HG03354 (cell line): ENCODE measurements at regions not wholly inside any gene's neighbourhood (a gene's known extent, or its start where the extent isn't known, plus 50 kb on each side); places are given as distances from the start of the nearest gene placed in this dataset.

Experiments
- ATAC-seq: cut with Tn5 transposase; IDR thresholded peaks from one replicate; pipeline ENCODE4 v1.9.1; 2021; ENCODE audit warnings: mild to moderate bottlenecking; ENCODE audit not compliant: unreplicated experiment, poor library complexity, severe bottlenecking

DNA sequence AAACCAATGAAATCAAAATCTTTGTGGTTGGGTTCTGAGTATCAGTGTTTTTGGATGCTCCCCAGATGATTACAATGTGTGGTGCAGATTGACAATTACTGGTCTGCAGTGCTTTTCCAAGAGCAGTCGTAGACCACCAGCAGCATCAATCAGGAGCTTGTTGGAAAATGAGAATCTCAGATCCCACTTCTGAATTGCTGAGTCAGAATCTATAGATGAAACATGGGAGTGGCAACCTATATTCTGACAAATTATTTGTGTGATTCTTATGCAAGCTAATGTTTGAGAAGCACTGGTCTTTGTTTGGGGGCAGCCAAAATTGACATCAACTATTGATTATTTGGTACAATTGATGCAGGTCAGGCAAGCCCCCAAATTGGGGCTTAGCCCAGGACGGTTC, 539.9 kb upstream of the BTBD3 start:
- no peak for ATAC-seq

DNA sequence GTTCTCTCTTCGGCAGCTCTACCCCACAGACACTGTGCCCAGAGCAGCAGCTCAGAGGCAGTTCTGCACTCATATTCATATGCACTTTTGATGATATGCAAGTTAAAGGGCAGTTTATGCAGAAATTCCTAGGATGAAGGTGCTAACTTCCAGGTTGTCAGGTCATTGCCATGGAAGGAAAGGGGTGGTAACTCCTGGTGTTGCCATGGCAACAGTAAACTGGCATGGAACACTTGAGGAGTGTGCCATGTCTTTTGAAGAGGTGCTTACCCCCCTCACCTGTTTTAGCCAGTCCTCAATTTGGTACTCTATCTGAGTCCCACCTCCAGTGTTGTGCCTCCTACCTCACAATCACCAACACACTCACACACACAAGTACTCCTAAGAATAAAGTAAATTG, 539.4 kb upstream of the BTBD3 start:
- ATAC-seq = no peak

DNA sequence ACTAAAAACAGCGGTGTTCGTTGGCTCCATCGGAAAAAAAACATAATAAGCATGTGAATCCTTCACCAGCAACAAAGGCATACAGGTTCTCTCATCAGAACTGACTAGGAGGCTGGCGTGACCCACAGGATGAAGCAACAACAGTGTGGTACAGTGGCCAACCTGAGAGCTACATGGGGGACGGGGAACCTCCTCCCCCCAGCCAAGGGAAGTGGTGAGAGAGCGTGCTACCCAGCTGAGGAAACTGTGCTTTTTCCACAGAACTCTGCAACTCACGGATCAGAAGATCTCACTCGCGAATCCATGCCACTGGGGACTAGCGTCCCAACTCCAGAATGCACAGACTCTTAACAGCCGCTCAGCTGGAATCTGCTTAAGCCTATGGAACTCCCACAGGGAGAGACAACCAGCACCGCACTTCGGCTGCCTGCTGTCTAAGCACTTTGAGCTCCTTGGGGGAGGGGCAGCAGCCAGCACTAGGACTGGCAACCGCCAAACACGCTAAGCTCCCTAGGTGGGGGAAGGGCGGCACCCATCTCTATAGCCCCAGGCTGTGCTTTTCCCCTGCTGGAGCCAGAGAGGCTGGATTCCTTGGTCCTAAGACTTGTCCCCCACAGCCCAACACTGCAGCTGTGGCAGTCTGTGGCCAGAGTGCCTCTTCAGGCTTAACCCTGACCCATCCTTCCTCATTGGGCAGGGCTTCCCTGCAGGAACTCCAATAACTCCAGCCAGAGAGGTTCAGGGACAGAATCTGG, 538.3 kb upstream of the BTBD3 start:
- peak; percentile 23 for ATAC-seq

DNA sequence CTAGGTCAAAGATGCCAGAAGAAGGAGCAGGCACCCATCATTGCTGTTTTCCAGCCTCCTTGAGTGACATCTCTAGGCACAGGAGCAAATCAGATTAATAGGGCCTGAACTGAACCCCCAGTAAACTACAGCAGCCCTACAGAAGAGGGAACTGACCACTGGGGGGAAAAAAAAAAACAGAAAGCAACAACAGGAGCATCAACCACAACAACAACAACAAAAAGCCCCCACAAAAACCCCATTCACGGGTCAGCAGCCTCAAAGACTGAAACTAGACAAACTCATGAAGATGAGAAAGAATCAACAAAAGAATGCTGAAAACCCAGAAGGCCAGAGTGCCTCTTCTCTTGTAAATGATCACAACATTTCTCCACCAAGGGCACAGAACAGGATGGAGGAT, 537.4 kb upstream of the BTBD3 start:
- ATAC-seq = peak; percentile 74

DNA sequence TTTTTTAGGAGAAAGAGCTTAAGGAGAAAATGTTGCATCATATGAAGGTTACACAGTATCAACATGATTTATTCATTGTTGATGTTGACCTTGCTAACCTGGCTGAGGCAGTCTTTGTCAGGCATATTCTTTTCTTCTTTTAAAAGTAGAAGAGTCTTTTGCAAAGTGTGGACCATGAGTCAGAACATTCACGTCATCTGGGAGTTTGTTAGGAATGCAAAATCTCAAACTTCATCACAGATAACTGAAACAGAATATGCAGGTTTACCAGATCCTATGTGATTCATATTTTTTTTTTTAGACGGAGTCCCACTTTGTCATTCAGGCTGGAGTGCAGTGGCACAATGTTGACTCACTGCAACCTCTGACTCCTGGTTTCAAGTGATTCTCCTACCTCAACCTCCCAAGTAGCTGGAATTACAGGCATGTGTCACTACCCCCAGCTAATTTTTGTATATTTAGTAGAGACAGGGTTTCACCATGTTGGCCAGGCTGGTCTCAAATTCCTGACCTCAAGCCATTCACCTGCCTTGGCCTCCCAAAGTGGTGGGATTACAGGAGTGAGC, 530.4 kb upstream of the BTBD3 start:
- ATAC-seq = no peak

DNA sequence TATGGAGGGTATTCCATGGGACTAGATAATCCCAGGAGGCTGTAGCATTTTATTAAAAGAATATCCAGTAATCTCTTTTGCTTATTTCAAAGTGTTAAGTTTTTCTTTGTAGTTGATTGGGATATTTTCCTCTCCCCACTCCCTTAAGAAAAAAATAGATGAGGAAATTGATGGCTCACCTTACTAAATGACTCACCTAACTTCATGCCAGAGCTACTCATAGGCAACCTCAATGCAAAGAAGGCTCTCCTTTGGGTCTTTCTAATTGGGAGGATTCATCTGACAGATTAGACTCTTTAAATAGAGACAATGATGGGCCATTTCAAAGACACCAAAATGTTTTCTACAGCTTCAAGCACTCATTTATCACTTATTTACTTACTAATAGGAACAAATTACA, 528.5 kb upstream of the BTBD3 start:
- no peak for ATAC-seq

DNA sequence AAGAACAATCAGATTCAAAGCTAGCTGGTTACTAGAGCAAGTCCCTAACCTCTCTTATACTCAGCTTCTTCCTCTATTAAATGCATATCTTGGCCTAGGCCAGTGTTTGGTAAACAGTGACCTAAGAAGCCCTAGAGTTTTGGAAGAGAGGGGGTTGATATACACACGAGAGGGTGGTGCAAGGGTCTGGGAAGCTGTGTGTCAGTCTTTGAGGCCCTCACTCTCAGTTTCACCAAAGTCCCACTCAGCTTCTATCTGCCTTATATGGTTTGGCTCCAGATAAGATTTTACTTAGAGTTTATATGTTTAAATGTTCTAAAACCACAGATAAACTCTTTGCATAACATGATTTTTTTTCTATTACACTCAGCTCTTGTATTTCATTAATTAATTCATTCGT, 526.1 kb upstream of the BTBD3 start:
- ATAC-seq = no peak

DNA sequence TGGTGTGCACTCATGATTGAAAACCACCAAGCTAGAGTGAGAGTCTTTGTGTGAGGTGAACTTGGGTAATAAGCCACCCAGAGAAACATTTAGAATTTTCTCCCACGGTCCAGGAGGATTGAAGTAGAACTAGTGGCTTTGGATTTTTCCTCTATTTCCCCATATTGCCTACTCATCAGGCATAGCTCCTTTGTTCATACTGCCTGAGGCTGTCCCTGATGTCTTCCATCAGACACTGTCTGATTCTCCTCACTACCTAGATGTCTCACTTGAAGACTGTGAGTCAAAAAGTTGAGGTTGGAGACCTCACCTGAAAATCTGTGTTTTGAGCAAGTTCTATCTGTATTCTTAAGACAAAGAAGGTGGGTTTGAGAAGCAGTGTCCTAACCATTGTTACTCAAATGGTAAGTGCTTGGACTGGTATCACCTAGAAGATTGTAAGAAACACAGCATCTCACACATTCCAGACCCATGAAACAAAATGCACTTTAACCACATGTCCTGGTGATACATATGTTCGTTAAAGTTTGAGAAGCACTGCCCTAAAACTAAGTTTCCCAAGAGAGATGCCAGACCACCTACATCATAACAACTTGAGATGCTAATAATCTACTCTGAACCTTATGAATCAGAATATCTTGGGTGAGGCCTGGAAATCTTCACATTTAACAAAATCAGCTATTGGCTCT, 523.4 kb upstream of the BTBD3 start:
- no peak for ATAC-seq

DNA sequence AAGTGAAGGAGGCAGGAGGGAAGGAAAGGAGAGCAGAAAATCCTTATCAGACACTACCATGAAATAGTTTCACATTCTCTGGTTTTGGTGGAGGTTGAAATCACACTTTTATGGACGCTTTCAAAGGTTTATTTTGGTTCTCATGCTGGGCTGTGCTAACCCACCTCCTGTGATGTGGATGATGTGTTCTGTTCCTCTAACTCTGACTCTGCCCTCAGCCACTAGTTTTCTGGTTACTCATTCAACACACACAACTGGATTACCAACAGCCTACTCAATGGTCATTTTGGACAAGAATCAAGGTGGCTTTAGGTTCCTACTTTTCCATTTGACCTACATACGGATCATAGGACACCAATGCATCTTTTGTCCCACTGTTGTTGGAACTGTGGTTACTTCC, 522.1 kb upstream of the BTBD3 start:
- ATAC-seq = no peak

DNA sequence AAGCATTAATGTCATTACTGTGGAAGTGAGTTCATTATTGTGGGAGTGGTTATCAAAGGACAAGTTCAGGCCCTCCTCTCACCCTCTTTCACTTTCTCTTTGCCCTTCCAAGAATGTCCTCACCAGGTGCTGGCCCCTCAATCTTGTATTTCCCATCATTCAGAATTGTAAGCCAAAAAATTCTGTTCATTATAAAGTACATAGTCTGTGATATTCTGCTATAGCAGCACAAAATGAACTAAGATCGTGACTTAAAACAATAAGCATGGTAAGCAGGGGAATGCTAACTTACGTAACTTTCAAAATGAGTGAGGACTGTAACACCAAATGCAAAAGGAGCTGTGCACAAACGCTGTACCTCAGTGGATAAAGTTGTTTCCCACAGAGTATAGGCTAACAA, 515.7 kb upstream of the BTBD3 start:
- ATAC-seq = peak; percentile 68

DNA sequence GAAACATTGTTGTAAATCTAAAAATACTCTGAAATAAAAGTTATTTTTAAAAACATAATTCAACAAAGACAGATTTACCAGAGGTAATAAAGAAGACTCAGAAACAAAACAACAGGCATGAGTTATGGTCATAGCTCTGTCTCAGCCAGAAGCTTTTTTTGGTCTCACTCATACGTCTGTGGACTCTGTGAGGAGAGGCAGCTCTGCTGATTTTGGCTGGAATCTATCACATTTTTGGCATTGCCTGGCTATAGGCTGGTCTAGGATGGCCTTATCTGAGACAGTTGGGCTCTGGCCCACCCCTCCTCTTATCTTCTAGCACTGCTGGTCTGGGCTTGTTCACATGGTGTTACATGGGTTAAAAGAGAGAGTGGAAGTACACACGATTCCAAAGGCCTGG, 514.0 kb upstream of the BTBD3 start:
- ATAC-seq = no peak

DNA sequence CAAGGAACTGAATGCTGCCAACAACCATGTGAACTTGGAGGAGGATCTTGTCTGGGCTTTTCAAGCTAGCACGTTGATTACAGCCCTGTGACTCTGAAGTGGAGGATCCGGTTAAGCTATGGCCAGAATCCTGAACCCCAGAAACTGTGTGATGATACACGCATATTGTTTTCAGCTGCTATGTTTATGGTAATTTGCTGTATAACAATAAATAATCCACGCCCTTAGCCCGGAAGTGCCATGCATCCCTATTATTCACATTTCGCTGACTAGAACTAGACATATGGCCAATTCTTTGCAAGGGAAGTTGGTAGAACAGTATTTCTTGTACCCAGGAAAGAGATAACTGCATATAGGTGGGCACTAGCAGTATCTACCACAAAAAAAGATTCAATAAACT, 510.8 kb upstream of the BTBD3 start:
- no peak for ATAC-seq

DNA sequence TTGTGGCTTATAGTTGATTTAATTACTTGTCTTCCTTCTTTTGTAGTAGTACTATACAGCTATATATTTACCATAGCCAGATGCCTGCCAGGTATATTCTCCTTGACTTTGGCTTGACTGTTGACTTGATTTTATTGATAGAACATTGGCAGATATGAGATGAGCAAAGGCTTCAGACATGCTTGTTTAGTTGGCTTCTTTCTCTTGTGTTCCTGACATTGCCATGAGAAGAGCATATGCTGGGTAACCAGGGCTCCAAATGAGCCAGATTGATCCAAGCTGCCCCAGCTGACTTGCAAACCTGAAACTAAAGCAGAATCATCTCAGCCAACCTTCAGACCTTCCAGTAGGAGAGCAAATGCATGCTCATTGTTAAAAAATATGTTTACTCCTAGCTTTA, 508.1 kb upstream of the BTBD3 start:
- ATAC-seq = no peak

DNA sequence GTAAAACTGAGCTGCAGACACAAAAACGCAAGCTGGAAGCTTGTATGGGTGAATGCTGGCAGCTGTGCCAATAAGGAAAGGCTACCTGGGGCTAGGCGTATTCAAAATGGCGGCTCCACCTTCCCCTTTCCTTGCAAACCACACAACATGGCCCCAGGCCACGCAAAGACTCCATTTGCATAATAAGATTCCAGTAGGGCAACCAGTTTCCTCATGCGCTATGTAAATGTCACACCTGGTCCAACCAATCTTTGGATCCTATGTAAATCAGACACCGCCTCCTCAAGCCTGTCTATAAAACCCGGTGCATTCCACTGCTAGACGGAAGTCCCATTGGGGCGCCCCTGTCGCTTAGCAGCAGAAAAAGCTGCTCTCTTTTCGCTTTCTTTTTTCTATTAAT, 505.9 kb upstream of the BTBD3 start:
- ATAC-seq = no peak

DNA sequence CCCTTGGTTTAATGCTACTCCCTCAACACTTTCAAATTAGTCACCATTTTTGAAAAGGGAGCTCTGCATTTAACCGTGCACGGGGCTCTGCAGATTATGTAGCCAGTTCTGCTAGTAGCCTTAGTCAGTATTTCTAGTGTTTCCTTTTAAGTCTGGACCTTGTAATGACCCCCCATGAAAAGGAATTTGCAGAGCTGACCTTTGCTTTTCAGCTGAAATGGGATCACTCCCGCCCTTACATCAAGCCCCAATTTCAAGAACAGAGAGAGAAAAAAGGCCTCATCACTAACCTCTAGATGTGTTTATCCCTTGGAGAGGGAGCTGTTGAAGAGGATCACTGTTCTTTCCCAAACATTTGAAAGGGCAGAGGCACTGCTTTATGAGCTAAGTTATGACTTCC, 490.7 kb upstream of the BTBD3 start:
- no peak for ATAC-seq

DNA sequence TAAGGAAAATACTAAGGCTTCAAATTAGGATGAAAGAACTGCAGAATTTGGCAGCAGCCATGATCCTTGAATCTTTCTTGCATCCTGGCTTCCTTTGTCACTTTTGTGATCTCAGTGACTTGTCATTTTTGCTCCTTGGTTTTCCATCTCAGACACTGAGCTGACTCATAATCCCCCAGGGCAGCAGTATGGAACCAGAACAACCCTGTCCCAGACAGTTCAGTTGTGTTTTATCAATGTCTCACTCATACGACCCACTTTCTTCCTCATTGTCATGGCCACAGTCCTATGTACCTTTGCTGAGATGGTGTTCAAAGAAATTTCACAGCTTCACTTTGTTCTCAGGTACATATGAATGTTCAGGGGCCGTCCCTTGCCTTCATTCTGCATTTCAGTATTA, 488.5 kb upstream of the BTBD3 start:
- no peak for ATAC-seq

DNA sequence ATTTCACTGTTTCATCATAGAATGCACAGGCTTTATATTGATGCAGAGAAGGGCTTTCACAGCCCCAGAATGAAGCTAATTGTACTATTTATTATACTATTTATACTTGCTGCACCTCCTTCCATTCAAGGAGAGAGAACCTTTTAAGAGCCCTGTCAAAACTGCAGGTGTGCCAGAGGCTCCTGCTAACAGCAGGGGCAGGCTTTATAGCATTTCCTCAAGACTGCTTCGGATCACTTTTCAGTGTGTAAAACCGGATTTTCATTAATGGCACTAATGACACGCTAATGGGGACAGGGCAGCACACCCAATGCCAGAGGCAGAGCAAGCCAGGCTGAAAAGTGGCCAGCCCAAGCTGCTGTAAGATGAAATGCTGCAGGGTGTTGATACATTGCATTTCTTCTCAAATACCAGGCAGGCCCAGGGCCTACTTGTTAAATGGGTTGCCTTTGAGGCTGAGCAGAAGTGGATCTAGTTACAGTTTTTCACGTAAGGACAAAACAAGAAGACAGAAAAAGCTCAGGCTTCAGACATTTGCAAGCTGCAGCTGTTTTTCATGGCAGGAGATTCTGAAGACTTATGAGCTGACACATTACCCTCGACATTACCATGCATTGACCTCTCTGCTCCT, 487.7 kb upstream of the BTBD3 start:
- no peak for ATAC-seq

DNA sequence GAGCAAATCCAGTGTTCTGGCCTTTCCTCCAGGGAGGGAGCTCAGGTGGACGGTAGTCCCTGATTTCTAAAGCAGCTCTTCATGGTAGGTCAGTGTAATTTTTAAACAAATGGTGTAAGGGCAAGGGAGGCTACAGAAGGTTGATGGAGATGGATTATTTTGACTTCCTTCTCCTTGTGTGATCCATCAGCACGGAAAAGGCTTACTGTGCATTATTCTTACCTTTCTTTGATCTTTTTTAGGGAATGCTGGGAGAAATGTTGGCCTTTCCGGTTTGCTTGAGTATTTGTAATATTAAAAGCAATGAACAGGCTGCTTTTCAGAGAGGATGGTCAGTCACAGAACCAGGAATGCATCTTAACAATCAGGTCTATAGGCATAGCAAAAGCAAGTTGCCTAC, 487.0 kb upstream of the BTBD3 start:
- no peak for ATAC-seq

DNA sequence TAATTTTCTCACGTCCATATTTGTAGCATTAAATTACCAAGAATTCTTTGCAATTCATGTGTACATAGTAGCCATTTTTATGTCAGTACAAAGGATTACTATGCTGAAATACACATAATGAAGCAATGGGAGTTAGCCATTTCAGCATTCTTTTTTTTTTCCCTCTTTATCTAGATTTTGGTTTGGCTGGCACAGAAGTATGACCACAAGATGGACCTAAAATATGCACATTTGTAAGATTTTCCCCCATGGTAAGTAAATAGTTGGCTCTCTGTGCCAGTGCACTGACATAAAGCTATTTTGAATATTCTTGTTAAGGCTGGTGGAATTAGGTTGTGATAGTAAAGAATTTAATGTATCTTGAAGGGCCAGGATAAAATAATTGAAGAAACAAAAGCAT, 486.1 kb upstream of the BTBD3 start:
- no peak for ATAC-seq

DNA sequence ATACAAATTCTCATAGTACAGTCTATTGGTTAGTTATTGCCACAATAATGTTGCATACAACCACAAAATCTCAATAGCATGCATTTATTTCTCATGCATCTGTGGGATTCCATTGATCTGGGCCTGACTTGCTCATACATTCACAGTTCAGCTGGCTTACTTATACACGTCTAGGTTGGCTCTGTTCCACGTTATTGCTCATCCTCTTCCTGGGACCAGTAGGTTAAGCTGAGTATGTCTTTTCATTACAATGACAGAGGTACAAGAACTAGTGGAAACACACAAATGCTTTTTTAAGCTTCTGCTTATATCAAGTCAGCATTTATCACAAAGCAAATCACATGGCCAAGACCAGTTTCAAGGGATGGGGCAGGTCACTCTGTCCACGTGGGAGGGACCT, 485.3 kb upstream of the BTBD3 start:
- no peak for ATAC-seq
